ENCODE measurements at regions not wholly inside any gene's neighbourhood (a gene's known extent, or its start where the extent isn't known, plus 50 kb on each side); places are given as distances from the start of the nearest gene placed in this dataset.
"Not testable (repeated sequence)": the region's sequence is repeated elsewhere in the genome, so short reads cannot be mapped to it uniquely, and the experiment has no call there.

- no peak overlapping the region for H3K4me3 ChIP-seq (ENCODE audit: low read length)
- no peak for TF ChIP-seq EZH2phosphoT487 (IDR thresholded peaks at IDR 0.05; ENCODE audit: low read depth)
These were observed 94.5 kb upstream of the ARMC3 start for GRCh38 chr10:22833353-22833752.

GRCh38 chr10:22832851-22833250 lies 95.0 kb upstream of the ARMC3 start:
- no peak for TF ChIP-seq CTCF (IDR thresholded peaks at IDR 0.05; ENCODE audit: low read depth, low read length)
- no peak for TF ChIP-seq EZH2phosphoT487 (IDR thresholded peaks at IDR 0.05; ENCODE audit: low read depth)
- Histone ChIP-seq H3K27ac (ENCODE audit: low read length) (no peak overlapping the region), H3K9ac (ENCODE audit: low read length) (no peak overlapping the region), H3K9me3 (ENCODE audit: insufficient read depth, low read length) (no peaks in the 10 kb centered on the region), H3K27me3 (ENCODE audit: low read depth, low read length) (no peaks in the 10 kb centered on the region), H2AFZ (ENCODE audit: low read depth, low read length) (no peak overlapping the region), H4K20me1 (ENCODE audit: insufficient read depth, low read length) (no peaks in the 10 kb centered on the region), H3K4me1 (ENCODE audit: low read length) (no peaks in the 10 kb centered on the region), H3K79me2 (ENCODE audit: low read length) (no peaks in the 10 kb centered on the region), H3K4me2 (ENCODE audit: low read length) (no peak overlapping the region), H3K4me3 (ENCODE audit: low read length) (no peak overlapping the region), H3K36me3 (replicated peaks; ENCODE audit: low read depth, low read length) (no peaks in the 10 kb centered on the region)

More at GRCh38 chr10:22833353-22833752, 94.5 kb upstream of the ARMC3 start:
- no peaks in the 10 kb centered on the region for H3K27me3 ChIP-seq (ENCODE audit: low read depth, low read length)
- no peak overlapping the region for H3K4me2 ChIP-seq (ENCODE audit: low read length)
- no peaks in the 10 kb centered on the region for H4K20me1 ChIP-seq (ENCODE audit: insufficient read depth, low read length)
- H3K36me3 ChIP-seq (replicated peaks; ENCODE audit: low read depth, low read length): no peaks in the 10 kb centered on the region
- H2AFZ ChIP-seq (ENCODE audit: low read depth, low read length): no peak overlapping the region
- no peak overlapping the region for H3K9ac ChIP-seq (ENCODE audit: low read length)
- no peaks in the 10 kb centered on the region for H3K4me1 ChIP-seq (ENCODE audit: low read length)
- no peak overlapping the region for H3K27ac ChIP-seq (ENCODE audit: low read length)
- no peaks in the 10 kb centered on the region for H3K9me3 ChIP-seq (ENCODE audit: insufficient read depth, low read length)
- H3K79me2 ChIP-seq (ENCODE audit: low read length): no peaks in the 10 kb centered on the region

- no peak overlapping the region for H3K4me2 ChIP-seq (ENCODE audit: low read length)
- no peak overlapping the region for H3K4me3 ChIP-seq (ENCODE audit: low read length)
- no peaks in the 10 kb centered on the region for H3K9me3 ChIP-seq (ENCODE audit: insufficient read depth, low read length)
- no peak for TF ChIP-seq CTCF (IDR thresholded peaks at IDR 0.05; ENCODE audit: low read depth, low read length)
- no peak for TF ChIP-seq EZH2phosphoT487 (IDR thresholded peaks at IDR 0.05; ENCODE audit: low read depth)
- H3K9ac ChIP-seq (ENCODE audit: low read length): no peak overlapping the region
- H3K79me2 ChIP-seq (ENCODE audit: low read length): no peaks in the 10 kb centered on the region
- H3K36me3 ChIP-seq (replicated peaks; ENCODE audit: low read depth, low read length): no peaks in the 10 kb centered on the region
- no peak overlapping the region for H2AFZ ChIP-seq (ENCODE audit: low read depth, low read length)
- no peaks in the 10 kb centered on the region for H3K27me3 ChIP-seq (ENCODE audit: low read depth, low read length)
- H3K4me1 ChIP-seq (ENCODE audit: low read length): no peaks in the 10 kb centered on the region
- no peaks in the 10 kb centered on the region for H4K20me1 ChIP-seq (ENCODE audit: insufficient read depth, low read length)
- no peak overlapping the region for H3K27ac ChIP-seq (ENCODE audit: low read length)
These were observed 95.7 kb upstream of the ARMC3 start for GRCh38 chr10:22832066-22832602.

- Histone ChIP-seq H3K36me3 (replicated peaks; ENCODE audit: low read depth, low read length) (no peaks in the 10 kb centered on the region), H3K9me3 (ENCODE audit: insufficient read depth, low read length) (no peaks in the 10 kb centered on the region), H2AFZ (ENCODE audit: low read depth, low read length) (no peak overlapping the region), H3K27ac (ENCODE audit: low read length) (no peak overlapping the region), H3K4me3 (ENCODE audit: low read length) (no peak overlapping the region), H3K79me2 (ENCODE audit: low read length) (no peaks in the 10 kb centered on the region), H3K9ac (ENCODE audit: low read length) (no peak overlapping the region), H3K4me1 (ENCODE audit: low read length) (no peaks in the 10 kb centered on the region), H3K4me2 (ENCODE audit: low read length) (no peak overlapping the region), H4K20me1 (ENCODE audit: insufficient read depth, low read length) (no peaks in the 10 kb centered on the region), H3K27me3 (ENCODE audit: low read depth, low read length) (no peaks in the 10 kb centered on the region)
- TF ChIP-seq CTCF (IDR thresholded peaks at IDR 0.05; ENCODE audit: low read depth, low read length) (no peak), EZH2phosphoT487 (IDR thresholded peaks at IDR 0.05; ENCODE audit: low read depth) (no peak)
These were observed 96.3 kb upstream of the ARMC3 start for GRCh38 chr10:22831586-22831985.

- not testable (repeated sequence) for H3K9ac ChIP-seq (ENCODE audit: low read length); H2AFZ ChIP-seq (ENCODE audit: low read depth, low read length); H3K4me2 ChIP-seq (ENCODE audit: low read length)
These were observed 99.1 kb upstream of the ARMC3 start for GRCh38 chr10:22828712-22829111.

More at GRCh38 chr10:22828712-22829111, 99.1 kb upstream of the ARMC3 start:
- not testable (repeated sequence) for H3K79me2 ChIP-seq (ENCODE audit: low read length); H3K4me1 ChIP-seq (ENCODE audit: low read length); H3K27ac ChIP-seq (ENCODE audit: low read length); H3K27me3 ChIP-seq (ENCODE audit: low read depth, low read length); H3K4me3 ChIP-seq (ENCODE audit: low read length); H3K9me3 ChIP-seq (ENCODE audit: insufficient read depth, low read length); H4K20me1 ChIP-seq (ENCODE audit: insufficient read depth, low read length); H3K36me3 ChIP-seq (replicated peaks; ENCODE audit: low read depth, low read length)
